PFSK-1 (cell line): ENCODE measurements at regions not wholly inside any gene's neighbourhood (a gene's known extent, or its start where the extent isn't known, plus 50 kb on each side); places are given as distances from the start of the nearest gene placed in this dataset.

ENCODE experiments used
- FOXP2 ChIP-seq: optimal IDR thresholded peaks from 2 replicates; pipeline ENCODE3; 2011; ENCODE audit warnings: borderline replicate concordance, control low read depth, inconsistent platforms; ENCODE audit not compliant: insufficient read depth; ENCODE audit errors: extremely low read length, extremely low read depth
- POLR2AphosphoS5 ChIP-seq: IDR thresholded peaks from 2 replicates; pipeline ENCODE4 v1.6.1; 2012; ENCODE audit warnings: low read depth, mild to moderate bottlenecking, control low read depth, low read length, moderate library complexity
- REST ChIP-seq, 2 experiments: IDR thresholded peaks; 2 replicates each; pipeline versions ENCODE4 v1.6.1 to v1.8.0; 2011 to 2012; ENCODE audit warnings: low read depth in 2 of 2, low read length in 2 of 2, control low read depth in 1 of 2, inconsistent platforms in 1 of 2, mild to moderate bottlenecking in 1 of 2, moderate library complexity in 1 of 2; ENCODE audit not compliant: insufficient read depth in 1 of 2
- SIN3A ChIP-seq: IDR thresholded peaks from 2 replicates; pipeline ENCODE4 v1.6.1; 2012; ENCODE audit warnings: mild to moderate bottlenecking, low read length, moderate library complexity, borderline replicate concordance; ENCODE audit not compliant: insufficient read depth
- TAF1 ChIP-seq: IDR thresholded peaks from 2 replicates; pipeline ENCODE4 v1.6.1; 2012; ENCODE audit warnings: low read length, control low read depth, borderline replicate concordance; ENCODE audit not compliant: insufficient read depth

DNA sequence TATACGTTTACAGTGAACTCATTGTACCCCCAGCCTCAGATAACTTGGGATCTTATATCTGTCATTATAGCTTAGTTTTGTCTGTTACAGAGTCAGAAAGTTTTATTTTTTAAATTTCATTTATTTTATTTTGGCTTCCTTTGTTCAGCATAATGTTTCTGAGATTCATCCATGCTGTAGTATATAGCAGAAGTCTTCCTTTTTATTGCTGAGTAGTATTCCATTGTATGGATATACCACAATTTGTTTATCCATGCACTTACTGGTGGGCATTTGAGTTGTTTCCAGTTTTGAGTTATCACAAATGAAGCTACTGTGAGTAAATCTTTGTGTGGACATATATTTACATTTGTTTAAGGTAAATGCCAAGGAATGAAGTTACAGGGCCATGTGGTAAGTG, 122.3 kb downstream of the ADCYAP1 start:
- TF ChIP-seq FOXP2 (no peak), SIN3A (no peak), REST (IDR thresholded peaks at IDR 0.05; ENCODE audit: insufficient read depth in 1 of 2, low read depth in 2 of 2, low read length in 2 of 2) (no peak), POLR2AphosphoS5 (no peak), TAF1 (no peak)

GRCh38 chr18:1034971-1035370, 130.3 kb downstream of the ADCYAP1 start:
- TF ChIP-seq FOXP2 (no peak), POLR2AphosphoS5 (no peak), REST (IDR thresholded peaks at IDR 0.05; ENCODE audit: insufficient read depth in 1 of 2, low read depth in 2 of 2, low read length in 2 of 2) (no peak), TAF1 (no peak), SIN3A (no peak)

GRCh38 chr18:1036926-1037325, 132.3 kb downstream of the ADCYAP1 start:
- TF ChIP-seq FOXP2 (no peak), POLR2AphosphoS5 (no peak), TAF1 (no peak), REST (IDR thresholded peaks at IDR 0.05; ENCODE audit: insufficient read depth in 1 of 2, low read depth in 2 of 2, low read length in 2 of 2) (no peak), SIN3A (no peak)

DNA sequence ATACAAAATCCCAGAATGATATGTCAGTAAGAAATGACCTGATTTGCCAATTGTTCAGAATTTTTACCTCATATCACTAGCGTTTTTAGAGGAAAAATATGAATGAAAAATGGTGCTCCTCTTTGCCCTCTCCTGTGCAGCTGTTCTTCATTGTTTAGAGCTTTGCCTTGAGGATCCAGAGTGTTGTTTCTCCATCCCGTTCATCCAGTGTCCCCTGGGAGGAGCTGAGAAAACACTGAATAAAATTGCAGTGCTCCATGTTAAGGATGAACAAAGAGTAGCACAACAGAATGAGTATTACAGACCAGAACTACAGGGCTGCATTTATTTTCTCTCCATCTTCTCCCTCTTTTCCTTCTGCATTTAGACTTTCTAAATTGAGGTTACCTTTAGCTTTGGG, 133.1 kb downstream of the ADCYAP1 start:
- no peak for TF ChIP-seq REST (IDR thresholded peaks at IDR 0.05; ENCODE audit: insufficient read depth in 1 of 2, low read depth in 2 of 2, low read length in 2 of 2)
- no peak for TF ChIP-seq POLR2AphosphoS5
- no peak for TF ChIP-seq TAF1
- TF ChIP-seq SIN3A = no peak
- TF ChIP-seq FOXP2 = no peak

- no peak for TF ChIP-seq TAF1
- no peak for TF ChIP-seq REST (IDR thresholded peaks at IDR 0.05; ENCODE audit: insufficient read depth in 1 of 2, low read depth in 2 of 2, low read length in 2 of 2)
- TF ChIP-seq POLR2AphosphoS5 = no peak
- no peak for TF ChIP-seq FOXP2
- TF ChIP-seq SIN3A = no peak
Observed at GRCh38 chr18:1039421-1039820, 134.8 kb downstream of the ADCYAP1 start.
